Cardiac fibroblast (primary cell): ENCODE measurements at regions not wholly inside any gene's neighbourhood (a gene's known extent, or its start where the extent isn't known, plus 50 kb on each side); places are given as distances from the start of the nearest gene placed in this dataset.
A peak's percentile ranks its signal among the peaks of the same experiment; 100 is the strongest.
"Not testable (repeated sequence)": the region's sequence is repeated elsewhere in the genome, so short reads cannot be mapped to it uniquely, and the experiment has no call there.

ENCODE experiments used
- DNase-seq, 2 donors: peaks; one replicate each; pipeline versions ENCODE4 v3.0.0 to v3.0.0-alpha.2; 2010; ENCODE audit warnings: low read depth in 2 of 2
- H3K4me3 ChIP-seq, 2 donors: replicated peaks in 1 of 2; 1 replicate in 1 of 2; 2 replicates in 1 of 2; pipeline ENCODE4 v1.5.1; 2011; ENCODE audit warnings: low read depth in 2 of 2, low read length in 2 of 2, mild to moderate bottlenecking in 2 of 2, moderate library complexity in 1 of 2
- CTCF ChIP-seq: IDR thresholded peaks from one replicate; pipeline ENCODE4 v1.5.1; 2011; ENCODE audit warnings: low read depth, mild to moderate bottlenecking, low read length, inconsistent platforms

DNA sequence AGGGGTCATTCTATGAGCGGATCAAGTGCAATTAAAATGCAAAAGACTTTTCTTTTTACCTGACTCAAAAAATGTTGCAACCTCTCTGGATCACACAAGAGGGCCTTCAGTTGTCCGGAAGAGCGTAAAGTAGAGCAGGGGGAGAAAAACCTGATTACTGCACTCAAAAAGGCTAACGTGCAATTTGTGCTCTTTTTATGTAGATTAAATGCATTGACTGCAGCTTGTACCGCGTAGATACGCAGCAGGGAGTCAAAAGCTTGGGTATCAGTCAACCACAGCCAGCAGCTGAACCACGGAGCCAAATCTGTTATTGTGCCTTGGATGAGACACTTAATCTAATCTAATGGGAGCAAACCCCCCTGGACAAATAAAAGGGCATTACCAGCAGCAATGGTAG lies 107.3 kb upstream of the RAI2 start:
- no peak for TF ChIP-seq CTCF
- H3K4me3 ChIP-seq, result no peak overlapping the region

DNA sequence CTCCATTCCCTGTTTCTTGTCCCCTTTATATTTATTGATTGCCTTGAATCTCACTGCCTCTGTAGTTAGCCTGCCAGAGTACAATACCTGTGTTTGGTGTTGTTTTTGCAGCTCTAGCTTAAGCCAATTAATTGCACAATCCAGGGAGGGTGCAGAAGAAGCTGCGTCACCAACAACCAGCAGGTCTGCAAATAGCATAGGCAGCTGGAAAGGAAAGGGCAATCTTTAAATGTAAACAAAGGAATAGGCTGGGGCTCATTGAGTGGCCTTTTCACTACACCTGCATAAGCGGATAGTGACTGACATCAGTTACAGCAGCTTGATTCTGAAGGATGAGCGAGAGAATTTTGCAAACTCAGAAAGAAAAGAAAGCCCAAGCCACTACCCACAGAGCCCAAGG lies 106.8 kb upstream of the RAI2 start:
- no peak overlapping the region for H3K4me3 ChIP-seq
- no peak for TF ChIP-seq CTCF
- DNase-seq, result no peak

More for the DNA sequence above, 107.3 kb upstream of the RAI2 start:
- no peak for DNase-seq

- no peak overlapping the region for H3K4me3 ChIP-seq
- no peak for DNase-seq
- TF ChIP-seq CTCF, result no peak
These were observed 103.8 kb upstream of the RAI2 start for GRCh38 chrX:17964871-17965270.

GRCh38 chrX:17960891-17961290 lies 99.8 kb upstream of the RAI2 start:
- no peak for TF ChIP-seq CTCF
- H3K4me3 ChIP-seq, result no peak overlapping the region
- DNase-seq, result no peak

DNA sequence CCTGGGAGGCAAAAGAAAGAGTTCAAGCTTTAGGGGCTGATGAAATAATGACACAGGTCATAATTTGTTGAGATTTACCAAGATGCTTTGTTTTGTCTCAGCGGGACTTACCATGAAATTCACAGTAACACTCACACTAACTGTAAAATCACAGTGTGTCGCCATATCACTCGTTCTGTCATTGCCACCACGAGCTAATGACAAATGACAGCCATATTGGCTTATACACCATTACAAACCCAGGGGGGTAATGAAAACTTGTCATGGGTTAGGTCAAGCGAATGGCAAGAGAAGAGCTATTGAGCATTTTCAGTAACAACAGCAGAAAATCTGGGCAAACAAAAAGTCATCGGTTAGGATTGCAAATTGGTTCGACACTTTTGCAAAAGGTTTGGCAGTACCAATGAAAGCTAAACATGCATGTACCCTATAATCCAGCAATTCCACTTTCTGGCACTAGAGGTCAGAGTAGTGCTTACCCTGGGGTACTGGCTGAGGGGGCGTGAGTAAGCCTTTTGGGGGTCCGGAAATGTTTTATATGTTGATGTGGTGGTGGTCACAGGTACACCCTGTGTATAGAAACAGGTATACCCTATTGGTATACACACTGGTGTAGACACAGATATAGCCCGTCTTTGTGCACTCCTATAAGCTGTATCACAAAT lies 83.9 kb upstream of the RAI2 start:
- no peak overlapping the region for H3K4me3 ChIP-seq
- peak; percentile 34 for TF ChIP-seq CTCF
- peak in 1 of 2 donors; percentile 3 for DNase-seq

DNA sequence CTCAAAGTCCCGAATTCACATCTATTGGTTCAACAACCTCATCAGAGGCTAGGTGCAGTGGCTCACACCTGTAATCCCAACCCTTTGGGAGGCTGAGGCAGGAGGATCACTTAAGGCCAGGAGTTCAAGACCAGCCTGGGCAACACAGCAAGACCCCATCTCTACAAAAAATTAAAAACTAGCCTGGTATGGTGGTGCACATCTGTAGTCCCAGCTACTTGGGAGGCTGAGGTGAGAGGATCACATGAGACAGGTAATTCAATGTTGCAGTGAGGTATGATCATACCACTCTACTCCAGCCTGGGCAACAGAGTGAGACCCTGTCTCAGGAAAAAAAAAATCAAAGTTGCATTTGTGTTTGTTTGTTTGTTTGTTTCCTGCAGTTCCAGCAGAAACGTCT lies 80.1 kb upstream of the RAI2 start:
- not testable (repeated sequence) for DNase-seq, H3K4me3 ChIP-seq

- no peak overlapping the region for H3K4me3 ChIP-seq
- TF ChIP-seq CTCF, result no peak
These were observed 78.6 kb upstream of the RAI2 start for GRCh38 chrX:17939724-17940123.

More at GRCh38 chrX:17939724-17940123, 78.6 kb upstream of the RAI2 start:
- no peak for DNase-seq
